Panc1 (cell line): ENCODE measurements at regions not wholly inside any gene's neighbourhood (a gene's known extent, or its start where the extent isn't known, plus 50 kb on each side); places are given as distances from the start of the nearest gene placed in this dataset.
"Not testable (repeated sequence)": the region's sequence is repeated elsewhere in the genome, so short reads cannot be mapped to it uniquely, and the experiment has no call there.

Experiments
- ATAC-seq: fragments of 200-7000 bp; cut with Tn5 transposase; 2 replicates; pipeline ENCODE4 v1.9.1; 2020; ENCODE audit warnings: mild to moderate bottlenecking, moderate library complexity
- BruUV-seq: library from RNA; stranded (reverse); fragments of 400-500 nt; replicated peaks from 2 replicates; lab custom pipeline; 2021; lab: Mats Ljungman, UMichigan
- CTCF ChIA-PET: fragments of 300-600 bp; sonication (Branson Sonifier 250); formaldehyde crosslinking; loops from one replicate; lab custom pipeline; 2022; ENCODE audit warnings: antibody characterized with exemption; lab: Charles Lee
- POLR2A ChIA-PET: fragments of 300-600 bp; sonication (Branson Sonifier 250); formaldehyde crosslinking; loops from one replicate; lab custom pipeline; 2022; ENCODE audit warnings: antibody characterized with exemption; lab: Charles Lee
- DNase-seq: peaks from one replicate; pipeline ENCODE4 v3.0.0-alpha.2; 2010; ENCODE audit warnings: low read depth, low spot score
- H3K27ac ChIP-seq: 2 replicates; pipeline ENCODE4 v1.5.1; 2011; ENCODE audit warnings: mild to moderate bottlenecking, low read length, inconsistent platforms
- H3K27me3 ChIP-seq: fragments of 200-500 bp; sonication (Bioruptor generic); 2 replicates; pipeline ENCODE4 v1.6.0; 2014; ENCODE audit warnings: low read length, inconsistent platforms; ENCODE audit not compliant: control insufficient read depth, insufficient read depth
- H3K36me3 ChIP-seq: fragments of 200-500 bp; sonication (Bioruptor generic); 2 replicates; pipeline ENCODE4 v1.5.1; 2014; ENCODE audit warnings: inconsistent platforms, mild to moderate bottlenecking, low read length, moderate library complexity; ENCODE audit not compliant: control insufficient read depth, insufficient read depth
- H3K4me1 ChIP-seq: 2 replicates; pipeline ENCODE4 v1.5.1; 2011; ENCODE audit warnings: inconsistent platforms, mild to moderate bottlenecking, low read length, moderate library complexity; ENCODE audit not compliant: control insufficient read depth, insufficient read depth
- H3K4me3 ChIP-seq, 2 experiments: 2 replicates each; pipeline ENCODE4 v1.5.1; 2011 to 2012; ENCODE audit warnings: low read depth in 2 of 2, low read length in 2 of 2, mild to moderate bottlenecking in 2 of 2, inconsistent platforms in 1 of 2, moderate library complexity in 1 of 2
- H3K9me3 ChIP-seq: fragments of 200-500 bp; sonication (Bioruptor generic); 2 replicates; pipeline ENCODE4 v1.5.1; 2014; ENCODE audit warnings: low read depth, mild to moderate bottlenecking, inconsistent platforms, low read length, moderate library complexity; ENCODE audit not compliant: control insufficient read depth, insufficient read depth
- in situ Hi-C: cut with HindIII; loops from 2 replicates; pipeline ENCODE4 v1.10.0; 2016; ENCODE audit warnings: low sequenced_read_pairs, low pct_unique_long_range_greater_than_20kb
- intact Hi-C: fragments of 100-400 bp; cut with micrococcal nuclease; formaldehyde crosslinking; loops from one replicate; pipeline ENCODE4 v1.10.0; 2022; ENCODE audit not compliant: unreplicated experiment

DNA sequence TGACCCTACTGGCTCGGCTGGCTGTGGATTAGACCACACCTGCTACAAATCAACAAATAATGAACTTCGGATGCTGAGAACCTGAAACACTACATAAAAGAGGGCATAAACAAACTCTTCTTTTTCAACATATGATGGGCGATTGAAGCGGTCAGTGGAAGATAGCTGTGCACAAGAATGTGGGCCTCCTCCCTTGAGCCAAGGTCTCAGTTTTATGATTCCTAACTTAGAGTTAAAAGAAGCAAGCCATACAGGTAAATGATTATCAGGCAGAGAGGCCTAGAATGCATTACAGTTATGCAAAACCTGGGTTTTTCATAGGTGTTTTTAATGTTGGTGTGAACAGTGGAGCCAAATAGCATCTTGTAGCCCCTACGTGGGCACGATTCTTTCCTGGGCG, 307.9 kb upstream of the PLGLB1 start:
- POLR2A ChIA-PET, CTCF ChIA-PET, H3K4me3 ChIP-seq, intact Hi-C loops, H3K27ac ChIP-seq, H3K36me3 ChIP-seq, H3K4me1 ChIP-seq, ATAC-seq, H3K9me3 ChIP-seq, BruUV-seq, H3K27me3 ChIP-seq, in situ Hi-C loops, DNase-seq: not testable (repeated sequence)

DNA sequence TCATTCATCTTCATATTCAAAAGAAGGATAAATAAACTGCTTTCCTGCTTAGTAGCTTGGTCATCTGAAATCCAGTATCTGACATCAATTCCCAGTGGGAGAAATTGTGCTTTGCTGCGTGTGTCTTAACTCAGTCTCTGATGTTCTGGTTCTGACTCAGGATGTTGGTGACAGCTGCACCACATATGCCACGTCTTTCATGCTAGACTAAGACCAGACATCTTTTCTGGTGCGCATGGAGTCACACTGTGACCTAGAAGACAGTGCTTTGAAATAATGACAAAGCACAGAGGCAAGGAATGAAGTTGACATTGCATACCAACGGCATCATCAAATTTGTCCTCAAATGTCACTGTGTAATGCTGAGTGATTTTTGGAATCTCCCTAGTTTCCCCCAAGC, 308.8 kb upstream of the PLGLB1 start:
- DNase-seq, CTCF ChIA-PET, H3K27me3 ChIP-seq, BruUV-seq, H3K4me3 ChIP-seq, intact Hi-C loops, POLR2A ChIA-PET, H3K36me3 ChIP-seq, H3K4me1 ChIP-seq, H3K9me3 ChIP-seq, in situ Hi-C loops, H3K27ac ChIP-seq, ATAC-seq: not testable (repeated sequence)

GRCh38 chr2:87331940-87332583, 310.4 kb upstream of the PLGLB1 start:
- POLR2A ChIA-PET, H3K4me3 ChIP-seq, BruUV-seq, CTCF ChIA-PET, H3K4me1 ChIP-seq, H3K27me3 ChIP-seq, intact Hi-C loops, H3K27ac ChIP-seq, ATAC-seq, H3K9me3 ChIP-seq, in situ Hi-C loops, DNase-seq, H3K36me3 ChIP-seq: not testable (repeated sequence)

DNA sequence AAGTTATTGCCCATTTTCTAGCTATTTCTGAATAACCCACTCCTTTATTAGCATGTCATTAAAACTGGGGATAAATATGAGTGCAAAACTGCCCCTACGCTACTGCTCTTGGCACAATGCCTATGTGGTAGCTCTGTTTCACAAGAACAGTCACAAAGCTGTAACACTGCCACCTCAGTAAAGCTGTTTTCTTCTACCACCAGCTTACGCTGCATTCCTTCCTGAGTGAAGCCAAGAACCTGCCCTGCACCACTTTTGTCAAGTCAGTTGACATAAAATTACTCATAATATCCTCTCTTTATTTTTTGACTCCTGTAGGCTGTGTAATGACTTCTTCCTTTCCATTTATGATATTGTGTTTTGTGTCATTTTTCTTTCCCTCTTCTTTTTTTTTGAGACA, 313.2 kb upstream of the PLGLB1 start:
- H3K4me1 ChIP-seq, CTCF ChIA-PET, H3K4me3 ChIP-seq, intact Hi-C loops, H3K9me3 ChIP-seq, BruUV-seq, POLR2A ChIA-PET, H3K27me3 ChIP-seq, H3K27ac ChIP-seq, DNase-seq, ATAC-seq, H3K36me3 ChIP-seq, in situ Hi-C loops: not testable (repeated sequence)

DNA sequence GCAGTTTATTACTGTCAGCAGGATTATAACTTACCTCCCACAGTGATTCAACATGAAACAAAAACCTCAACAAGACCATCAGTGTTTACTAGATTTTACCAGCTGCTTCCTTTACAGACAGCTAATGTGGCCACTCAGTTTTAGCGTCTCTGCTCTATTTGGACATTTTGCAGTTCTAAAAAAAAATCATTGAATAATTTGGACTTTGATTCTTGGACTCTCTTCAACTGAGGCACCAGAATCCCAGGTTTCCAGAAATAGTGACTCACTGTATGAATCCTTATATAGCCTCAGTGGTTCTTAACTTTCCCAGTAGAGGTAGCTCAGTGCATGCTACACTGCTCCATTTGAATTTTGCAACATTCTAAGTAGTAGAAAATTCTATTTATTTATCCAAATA, 317.4 kb upstream of the PLGLB1 start:
- intact Hi-C loops = not testable (repeated sequence)

More for the DNA sequence above, 317.4 kb upstream of the PLGLB1 start:
- DNase-seq, H3K9me3 ChIP-seq, H3K4me1 ChIP-seq, H3K36me3 ChIP-seq, H3K27ac ChIP-seq, CTCF ChIA-PET, H3K27me3 ChIP-seq, H3K4me3 ChIP-seq, in situ Hi-C loops, ATAC-seq, BruUV-seq, POLR2A ChIA-PET: not testable (repeated sequence)
